ENCODE measurements at regions not wholly inside any gene's neighbourhood (a gene's known extent, or its start where the extent isn't known, plus 50 kb on each side); places are given as distances from the start of the nearest gene placed in this dataset.
"Not testable (repeated sequence)": the region's sequence is repeated elsewhere in the genome, so short reads cannot be mapped to it uniquely, and the experiment has no call there.

DNA sequence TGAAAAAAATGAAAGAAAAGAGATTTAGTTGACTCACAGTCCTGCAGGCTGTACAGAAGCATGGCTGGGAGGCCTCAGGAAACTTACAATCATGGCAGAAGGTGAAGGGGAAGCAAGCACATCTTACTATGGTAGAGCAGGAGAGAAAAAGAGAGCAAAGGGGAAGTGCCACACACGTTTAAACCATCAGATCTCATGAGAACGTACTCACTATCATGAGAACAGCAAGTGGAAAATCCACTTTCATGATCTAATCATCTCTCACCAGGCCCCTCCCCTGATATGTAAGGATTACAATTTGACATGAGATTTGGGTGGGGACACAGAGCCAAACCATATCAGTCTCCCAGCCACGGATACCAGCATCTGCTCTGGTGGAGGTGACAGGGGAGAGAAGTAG, 50.8 kb upstream of the CPOX start:
- DNase-seq: no peak

DNA sequence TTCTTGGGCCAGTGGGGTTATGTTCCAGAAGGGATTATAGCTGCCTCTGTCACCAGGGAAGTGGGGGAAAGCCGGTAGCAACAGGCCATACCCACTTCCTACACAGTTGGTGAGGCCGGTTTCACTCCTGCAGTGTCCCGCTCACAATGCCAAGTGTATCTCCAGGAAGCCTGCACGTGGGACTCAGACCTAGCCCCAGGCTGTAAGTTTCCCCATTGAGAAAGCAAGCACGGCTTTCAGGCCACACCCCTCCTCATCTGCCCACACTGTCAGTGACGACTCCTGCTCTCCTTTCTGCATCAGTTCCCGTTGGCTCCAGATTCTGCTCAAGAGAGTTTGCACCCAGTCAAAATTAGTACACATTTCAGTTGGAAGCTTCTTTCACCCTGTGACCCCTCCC, 51.6 kb upstream of the CPOX start:
- no peak for DNase-seq

DNA sequence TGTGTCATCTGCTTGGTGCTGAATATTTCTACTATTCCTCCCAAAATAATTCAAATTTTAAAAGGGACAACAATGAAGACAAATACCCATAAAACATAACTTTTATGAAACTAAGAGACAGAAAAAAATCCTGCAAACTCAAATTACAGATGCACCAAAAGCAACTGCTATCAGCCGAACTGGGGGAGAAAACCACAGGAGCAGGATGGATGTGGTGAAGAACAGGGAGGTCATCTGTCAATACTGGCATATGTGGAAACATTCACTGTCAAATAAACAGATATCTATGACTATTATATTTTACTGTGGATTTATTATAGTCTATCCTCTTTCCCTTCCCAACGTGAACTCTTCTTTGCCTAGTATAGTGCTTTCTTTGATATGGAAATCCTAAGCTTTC, 53.3 kb upstream of the CPOX start:
- DNase-seq: no peak

DNA sequence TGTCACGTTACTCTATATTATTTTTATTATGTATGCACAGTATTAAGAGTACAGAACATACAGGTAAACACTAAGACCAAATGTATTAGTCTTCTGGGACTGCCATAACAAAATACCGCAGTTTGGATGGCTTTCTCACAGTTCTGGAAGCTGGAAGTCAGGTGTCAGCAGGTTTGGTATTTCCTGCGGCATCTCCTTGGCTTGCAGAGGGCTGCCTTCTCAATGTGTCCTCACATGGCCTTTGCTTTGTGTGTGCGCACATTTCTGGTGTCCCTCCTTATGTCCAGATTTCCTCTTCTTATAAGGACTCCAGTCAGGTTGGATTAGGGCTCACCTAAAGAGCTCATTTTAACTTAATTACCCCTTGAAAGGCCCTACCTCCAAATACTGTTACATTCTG, 53.8 kb upstream of the CPOX start:
- no peak for DNase-seq

DNA sequence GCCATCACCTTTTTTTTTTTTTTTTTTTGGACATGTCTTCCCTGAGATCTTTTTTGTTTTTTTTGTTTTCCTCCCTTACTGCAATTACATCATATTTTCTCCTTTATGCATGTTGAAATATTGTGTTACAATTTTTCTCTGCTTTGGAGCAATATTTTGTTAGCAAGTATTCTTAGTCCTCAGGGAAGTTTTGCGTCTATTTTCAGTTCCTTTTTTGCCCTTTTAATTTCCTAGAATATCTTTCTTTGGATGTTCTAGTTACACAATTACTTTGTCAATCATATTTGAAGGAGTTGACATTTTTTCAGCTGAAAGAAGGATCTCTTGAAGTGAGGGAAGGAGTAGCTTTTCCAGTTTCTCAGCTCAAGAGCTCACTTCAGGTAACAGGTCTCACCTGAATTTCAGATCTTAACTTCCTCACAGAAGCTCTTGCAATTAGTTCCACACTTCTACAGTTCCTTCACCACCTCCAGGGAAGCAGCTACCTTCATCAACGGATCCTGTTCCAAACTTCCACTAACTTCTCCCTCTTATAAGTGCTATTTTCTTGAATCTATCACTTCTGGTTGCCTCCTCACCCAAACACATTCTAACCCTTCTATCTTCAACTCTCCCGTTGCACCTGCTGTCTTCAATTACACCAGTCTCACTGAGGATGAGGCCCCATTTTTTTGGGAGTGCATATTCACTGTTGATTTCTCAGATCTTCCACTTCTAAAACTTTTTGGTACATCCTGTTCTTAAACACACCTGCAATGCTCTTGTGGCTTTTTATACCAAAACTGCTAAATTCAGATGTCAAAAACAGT, 57.8 kb upstream of the CPOX start:
- DNase-seq: no peak

DNA sequence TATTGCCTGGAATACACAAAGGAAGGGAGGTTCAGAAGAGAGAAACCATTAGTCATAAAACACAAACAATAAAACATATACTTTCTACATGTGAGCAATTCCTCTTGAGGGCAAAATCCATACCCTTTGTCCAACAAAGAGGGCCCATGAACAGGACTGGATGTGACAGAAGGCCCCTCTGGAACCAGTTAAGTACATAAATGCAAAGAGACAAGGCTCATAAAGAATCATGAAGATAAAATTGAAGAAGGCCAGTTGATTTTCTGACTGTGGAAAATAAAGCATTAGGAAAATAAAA, 58.3 kb upstream of the CPOX start:
- DNase-seq: no peak

DNA sequence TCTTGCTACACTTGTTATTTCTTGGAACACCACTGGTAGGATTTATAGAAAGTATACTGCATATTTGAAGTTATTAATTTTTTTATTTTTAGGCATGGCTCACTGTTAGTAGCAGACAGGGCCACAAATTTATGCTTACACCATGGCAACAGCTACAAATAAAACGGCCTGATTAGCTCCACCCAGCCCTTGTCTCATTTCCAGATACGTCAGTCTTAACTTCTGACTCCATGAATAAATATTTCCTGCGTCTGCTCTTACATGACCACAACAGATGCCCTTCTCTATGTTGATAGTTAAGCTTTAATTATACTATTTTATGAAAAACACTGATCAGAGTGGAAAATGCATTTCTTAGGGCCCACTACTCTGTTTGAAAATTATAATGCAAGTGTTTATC, 62.3 kb upstream of the CPOX start:
- DNase-seq: no peak

DNA sequence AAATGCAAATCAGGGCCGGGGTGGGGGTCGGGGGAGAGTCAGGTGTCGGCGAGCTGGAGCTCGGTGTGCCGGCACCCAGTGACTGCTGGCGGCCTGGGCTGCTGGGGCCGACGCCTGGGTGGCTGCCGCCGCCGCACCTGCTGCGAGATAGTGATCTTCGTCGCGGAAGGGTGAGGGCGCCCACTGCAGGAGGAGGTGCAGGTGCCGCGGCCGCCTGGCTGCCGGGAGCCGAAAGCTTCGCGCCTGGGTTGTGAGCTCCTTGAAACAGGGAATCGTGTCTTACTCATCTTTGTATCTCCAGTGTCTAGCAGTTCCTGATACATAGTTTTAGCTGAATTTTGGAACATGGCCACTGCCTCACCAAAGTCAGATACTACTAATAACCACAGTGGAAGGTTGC, 64.0 kb upstream of the CPOX start:
- peak; percentile 87 for DNase-seq

DNA sequence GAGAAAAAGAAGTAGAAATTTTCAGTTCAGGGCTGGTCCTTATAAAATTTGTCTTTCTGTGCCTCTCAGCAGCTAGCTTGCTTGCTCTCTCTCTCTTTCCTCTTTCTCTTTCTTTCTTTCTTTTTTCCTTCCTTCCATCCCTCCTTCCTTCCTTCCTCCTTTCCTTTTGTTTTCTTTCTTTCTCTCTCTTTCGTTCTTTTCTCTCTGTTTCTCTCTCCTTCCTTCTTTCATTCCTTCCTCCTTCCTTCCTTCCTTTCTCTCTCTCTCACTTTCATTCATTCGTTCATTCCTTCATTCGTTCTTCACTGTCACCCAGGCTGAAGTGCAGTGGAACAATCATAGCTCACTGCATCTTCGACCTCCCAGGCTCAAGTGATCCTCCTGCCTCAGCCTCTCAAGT, 69.3 kb upstream of the CPOX start:
- DNase-seq: no peak

DNA sequence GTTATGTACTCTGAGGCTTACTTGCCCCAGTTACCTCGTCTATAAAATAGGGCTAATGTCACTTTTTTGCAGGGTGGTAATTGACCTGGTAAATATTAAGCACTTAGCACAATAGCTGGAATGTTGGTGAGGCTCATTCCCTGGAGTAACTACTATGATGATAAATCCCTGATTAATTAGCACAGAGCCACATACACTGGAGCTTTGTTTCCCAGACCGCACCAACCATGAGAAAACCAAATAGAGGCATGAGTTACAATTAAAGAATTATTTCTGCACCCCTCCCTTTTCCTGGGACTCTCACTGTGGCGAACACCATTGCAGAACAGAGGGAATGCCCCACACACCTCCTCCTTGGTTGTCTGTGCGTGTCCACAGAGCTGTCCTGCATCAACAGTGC, 76.6 kb upstream of the CPOX start:
- DNase-seq: no peak

DNA sequence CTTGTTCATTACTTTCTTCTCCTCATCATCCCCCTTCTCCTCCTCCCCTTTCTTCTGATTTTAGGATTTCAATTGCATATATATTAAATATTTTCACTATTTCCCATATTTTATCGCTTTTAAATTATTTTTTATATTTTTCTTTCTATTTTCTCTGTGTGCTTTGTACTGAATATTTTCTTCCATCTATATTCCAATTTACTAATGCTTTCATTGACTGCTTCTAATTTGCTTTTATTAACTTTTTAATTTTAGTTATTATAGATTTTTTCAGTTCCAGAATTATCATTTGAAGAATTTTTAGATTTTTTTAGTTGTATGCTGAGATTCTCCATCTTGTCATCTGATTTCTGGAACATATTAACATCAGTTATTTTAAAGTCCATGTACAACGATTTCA, 83.2 kb upstream of the ST3GAL6 start:
- no peak for DNase-seq

DNA sequence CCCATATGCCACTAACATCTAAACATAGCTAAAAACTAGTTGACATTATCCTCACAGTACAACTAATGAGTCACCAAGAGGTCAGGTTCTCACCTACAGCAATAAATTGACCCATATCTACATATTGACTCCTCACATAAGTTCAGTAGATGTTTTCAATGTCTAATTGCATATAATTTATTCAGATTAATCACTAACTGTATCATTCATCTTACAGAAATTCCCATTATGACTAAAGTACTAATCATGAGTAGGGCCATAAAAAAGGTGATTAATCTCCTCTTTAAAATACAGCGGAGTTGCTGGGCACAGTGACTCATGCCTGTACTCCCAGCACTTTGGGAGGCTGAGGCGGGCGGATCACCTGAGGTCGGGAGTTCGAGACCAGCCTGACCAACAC, 82.4 kb upstream of the ST3GAL6 start:
- DNase-seq: no peak

DNA sequence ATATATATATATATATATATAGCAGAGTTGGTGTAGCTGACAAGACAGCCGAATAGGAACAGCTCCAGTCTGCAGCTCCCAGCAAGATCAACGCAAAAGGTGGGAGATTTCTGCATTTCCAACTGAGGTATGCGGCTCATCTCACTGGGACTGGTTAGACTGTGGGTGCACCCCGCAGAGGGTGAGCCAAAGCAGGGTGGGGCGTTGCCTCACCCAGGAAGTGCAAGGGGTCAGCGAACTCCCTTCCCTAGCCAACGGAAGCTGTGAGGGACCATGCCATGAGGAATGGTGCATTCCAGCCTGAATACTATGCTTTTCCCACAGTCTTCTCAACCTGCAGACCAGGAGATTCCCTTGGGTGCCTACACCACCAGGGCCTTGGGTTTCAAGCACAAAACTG, 81.7 kb upstream of the ST3GAL6 start:
- DNase-seq: no peak

DNA sequence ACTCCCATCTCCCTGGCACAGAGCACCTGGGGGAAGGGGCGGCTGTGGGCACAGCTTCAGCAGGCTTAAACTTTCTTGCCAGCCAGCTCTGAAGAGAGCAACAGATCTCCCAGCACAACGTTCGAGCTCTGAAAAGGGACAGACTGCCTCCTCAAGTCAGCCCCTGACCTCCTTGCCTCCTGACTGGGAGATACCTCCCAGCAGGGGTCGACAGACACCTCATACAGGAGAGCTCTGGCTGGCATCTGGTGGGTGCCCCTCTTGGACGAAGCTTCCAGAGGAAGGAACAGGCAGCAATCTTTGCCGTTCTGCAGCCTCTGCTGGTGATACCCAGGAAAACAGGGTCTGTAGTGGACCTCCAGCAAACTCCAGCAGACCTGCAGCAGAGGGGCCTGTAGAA, 80.7 kb upstream of the ST3GAL6 start:
- not testable (repeated sequence) for DNase-seq

DNA sequence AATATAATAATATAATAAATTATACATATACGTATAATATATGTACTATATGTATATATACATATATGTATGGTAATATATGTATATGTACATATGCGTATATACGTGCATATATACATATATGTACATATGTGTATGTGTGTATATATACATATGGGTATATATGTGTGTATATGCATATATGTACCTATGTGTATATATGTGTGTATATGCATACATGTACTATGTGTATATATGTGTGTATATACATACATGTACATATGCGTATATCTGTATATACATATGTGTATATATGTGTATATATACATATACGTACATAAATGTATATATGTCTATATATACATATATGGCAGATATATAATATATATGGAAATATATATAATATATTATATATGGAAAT, 74.8 kb upstream of the ST3GAL6 start:
- no peak for DNase-seq

DNA sequence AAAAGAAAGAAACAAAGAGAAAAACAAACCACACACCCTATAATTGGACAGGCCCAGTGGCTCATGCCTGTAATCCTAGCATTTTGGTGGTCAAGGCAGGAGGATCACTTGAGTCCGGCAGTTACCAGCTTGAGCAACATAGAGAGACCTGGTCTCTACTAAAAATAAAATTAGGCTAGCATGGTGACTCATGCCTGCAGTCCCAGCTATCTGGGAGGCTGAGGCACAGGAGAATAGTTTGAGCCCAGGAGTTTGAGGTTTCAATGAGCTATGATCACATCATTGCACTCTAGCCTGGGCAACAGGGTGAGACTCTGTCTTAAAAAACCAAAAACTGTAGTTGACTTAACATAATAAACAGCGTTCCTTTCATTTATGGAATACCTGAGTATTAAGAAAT, 72.3 kb upstream of the ST3GAL6 start:
- DNase-seq: no peak

DNA sequence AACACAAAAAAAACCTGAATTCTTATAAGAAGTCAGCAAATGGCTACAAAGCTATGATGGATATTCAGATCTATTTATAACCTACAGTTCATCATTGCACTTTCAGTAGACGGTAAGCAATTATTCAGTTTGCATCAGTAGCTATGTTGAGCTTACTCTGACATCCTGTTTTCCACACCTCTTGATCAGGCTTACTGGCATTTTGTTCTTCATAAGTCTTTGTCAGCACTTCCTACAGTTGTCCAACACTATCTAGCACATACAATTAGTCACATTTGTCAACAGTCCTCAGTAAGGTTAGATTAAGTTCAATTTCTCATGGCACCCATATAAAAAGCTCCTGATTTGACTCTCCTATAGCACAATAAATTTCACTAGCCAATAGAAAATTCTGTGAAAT, 71.2 kb upstream of the ST3GAL6 start:
- no peak for DNase-seq

DNA sequence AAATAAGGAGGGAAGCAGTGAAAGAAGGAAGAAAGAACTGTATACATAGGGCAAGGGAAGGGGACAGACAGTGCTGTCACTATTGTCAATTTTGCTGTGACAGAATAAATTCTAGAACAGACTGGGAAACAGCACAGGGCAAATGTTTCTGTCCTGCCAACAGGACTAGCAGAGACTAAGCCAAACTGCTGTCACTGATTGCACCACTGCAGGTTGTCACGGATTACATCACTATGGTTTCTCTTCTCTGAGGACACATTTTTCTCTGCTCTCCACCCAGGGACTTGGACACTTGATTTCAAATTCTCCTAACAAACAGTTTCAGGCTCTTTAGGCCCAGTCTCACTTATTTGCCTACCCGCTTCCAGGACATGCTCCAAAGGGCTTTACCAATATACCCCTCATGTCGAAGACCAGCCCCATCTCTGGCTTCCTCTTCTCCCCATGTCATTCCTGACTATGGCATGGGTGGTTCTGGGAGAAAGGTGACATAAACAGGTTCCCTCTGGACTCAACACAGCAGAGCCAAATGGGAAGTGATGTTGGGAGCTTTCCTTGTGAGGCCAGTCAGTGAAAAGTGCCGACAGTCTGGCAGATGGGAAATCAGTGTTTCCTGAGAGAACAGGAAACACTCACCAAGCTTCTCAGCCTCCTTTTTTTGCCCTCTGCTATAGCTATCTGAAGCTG, 70.2 kb upstream of the ST3GAL6 start:
- no peak for DNase-seq

DNA sequence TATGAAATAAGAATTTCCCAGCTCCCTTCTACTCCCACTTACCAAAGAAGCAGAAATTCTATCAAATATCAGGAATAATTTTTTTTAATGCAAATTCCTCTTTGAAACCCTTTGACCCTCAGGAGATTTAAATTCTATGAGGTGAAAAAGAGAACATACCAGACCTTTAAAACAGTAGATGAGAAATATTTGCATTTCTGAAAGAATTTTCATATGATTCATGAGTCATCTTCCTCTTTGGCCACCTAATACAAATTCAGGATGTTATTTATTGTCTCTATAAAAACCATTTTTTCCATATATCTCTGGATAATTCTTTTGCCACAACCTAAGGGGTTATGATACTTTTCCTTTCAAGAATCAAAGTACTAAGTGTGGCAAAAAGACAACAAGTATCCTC, 67.3 kb upstream of the ST3GAL6 start:
- DNase-seq: no peak

DNA sequence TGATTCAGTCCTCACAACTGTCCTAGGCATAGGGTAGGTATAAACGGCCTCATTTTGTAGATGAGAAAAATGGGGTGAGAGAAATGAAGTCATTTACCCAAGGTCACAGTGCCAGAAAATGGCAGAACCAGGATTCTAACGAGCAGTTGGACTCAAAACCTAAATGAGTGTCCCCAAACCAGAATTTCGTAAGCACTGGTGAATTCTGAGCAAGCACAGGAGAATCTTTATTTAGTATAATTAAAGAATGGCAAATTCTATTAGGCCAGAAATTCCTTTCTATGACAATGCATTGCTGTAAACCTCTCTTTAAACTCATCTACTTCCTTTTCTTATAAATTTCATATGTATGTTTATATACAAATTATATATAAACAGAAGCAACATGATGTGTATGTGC, 66.8 kb upstream of the ST3GAL6 start:
- DNase-seq: not testable (repeated sequence)

DNA sequence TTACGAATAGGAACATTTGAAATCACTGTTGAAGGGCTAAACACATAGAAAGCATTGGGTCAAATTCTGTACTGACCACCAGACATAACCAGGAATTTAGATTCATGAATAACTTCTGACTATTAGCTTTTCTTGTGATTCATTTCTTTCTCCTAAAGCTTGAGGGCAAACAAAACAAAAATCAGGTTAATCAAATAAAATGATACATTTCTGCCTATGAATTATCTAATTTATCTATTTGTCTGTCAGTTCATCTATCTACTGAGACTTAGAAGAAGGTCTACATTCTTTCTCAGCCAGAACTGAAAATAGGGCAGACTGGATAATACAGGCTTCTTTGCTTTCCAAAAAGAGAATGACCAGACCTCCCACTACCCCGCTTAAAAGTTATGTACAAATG, 65.9 kb upstream of the ST3GAL6 start:
- DNase-seq: no peak

DNA sequence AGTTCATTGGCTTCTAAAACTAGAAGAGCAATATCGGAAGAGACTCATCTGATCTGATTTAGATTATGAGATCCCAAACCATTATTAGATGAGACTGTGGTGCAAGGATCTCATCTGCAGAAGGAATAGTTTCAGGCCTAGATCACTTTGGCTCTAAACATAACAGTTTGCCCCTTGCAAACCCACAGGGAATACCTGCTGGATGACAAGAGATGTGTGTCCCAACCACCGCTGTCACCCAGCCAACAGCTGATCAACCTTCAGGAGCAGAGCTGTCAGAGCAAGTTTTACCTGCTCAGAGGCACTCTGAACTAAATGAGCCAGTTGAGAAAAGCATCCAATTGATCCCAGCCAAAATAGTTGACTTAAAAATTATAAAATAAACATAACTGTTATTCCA, 64.0 kb upstream of the ST3GAL6 start:
- no peak for DNase-seq

DNA sequence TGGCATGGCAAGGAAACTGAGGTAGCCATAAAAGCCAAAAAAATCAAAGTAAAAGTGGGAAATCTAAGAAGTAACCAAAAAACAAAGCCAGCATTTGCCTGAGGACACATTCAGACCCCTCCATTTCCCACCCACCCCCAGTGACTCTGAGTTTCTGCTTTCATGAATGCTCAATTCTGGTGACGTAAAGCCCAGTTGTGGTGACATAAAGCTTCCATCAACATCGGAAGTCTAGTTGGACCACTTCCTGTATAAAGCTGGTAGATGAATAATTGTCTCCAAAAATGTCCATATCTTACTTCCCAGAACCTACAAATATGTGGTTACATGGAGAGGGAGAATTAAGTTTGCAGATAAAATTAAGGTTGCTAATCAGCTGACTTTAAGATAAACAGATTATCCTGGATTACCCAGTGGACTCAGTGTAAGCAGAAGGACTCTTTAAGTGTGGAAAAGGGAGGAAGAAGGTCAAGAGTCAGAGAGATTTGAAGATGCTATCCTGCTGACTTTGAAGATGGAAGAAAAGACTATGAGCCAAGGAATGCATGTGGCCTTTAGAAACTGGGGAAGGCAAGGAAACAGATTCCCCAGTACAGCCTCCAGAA, 62.0 kb upstream of the ST3GAL6 start:
- no peak for DNase-seq

DNA sequence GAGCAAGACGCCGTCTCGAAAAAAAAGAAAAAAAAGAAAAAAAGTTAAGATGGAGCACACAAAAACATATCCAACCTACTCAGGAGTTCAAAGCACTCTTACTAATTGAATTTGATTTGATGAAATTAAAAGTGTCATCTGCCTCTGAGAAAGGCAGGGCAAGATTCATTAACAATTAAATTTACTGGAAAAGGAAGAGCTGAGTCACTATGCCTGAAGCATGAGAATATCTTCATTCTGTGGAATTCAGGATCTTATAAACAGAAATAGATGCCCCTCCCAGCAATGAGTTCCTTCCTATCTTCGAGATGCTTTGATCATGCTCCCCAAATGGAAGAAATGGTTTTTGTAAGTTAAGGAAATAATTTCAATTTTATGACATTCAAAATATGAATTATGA, 61.0 kb upstream of the ST3GAL6 start:
- DNase-seq: no peak

DNA sequence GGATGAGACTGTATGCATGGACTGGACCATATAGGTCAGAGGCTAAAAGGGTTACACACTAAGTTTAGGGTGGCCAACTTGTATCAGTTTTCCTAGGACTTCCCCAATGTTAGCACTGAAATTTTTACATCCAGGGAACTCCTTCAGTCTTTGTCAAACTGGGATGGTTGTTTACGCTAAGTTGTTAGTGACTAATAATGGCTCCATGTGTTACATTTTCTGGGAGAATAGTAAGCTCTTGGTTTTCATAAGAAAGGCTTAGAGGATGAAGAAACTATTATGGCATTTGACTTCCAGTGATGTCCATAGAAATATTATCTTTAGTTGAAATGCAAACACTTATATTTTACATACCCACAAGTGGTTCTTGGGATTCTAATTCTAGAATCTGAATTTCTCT, 57.9 kb upstream of the ST3GAL6 start:
- DNase-seq: no peak

All from NCI-H526 treated with DMSO at 0.1 percent for 48 hours (cell line).